Endothelial cell of umbilical vein (primary cell): ENCODE measurements at regions not wholly inside any gene's neighbourhood (a gene's known extent, or its start where the extent isn't known, plus 50 kb on each side); places are given as distances from the start of the nearest gene placed in this dataset.

Source experiments
- BruUV-seq: library from RNA; stranded (reverse); fragments of 400-500 nt; replicated peaks from 2 replicates; lab custom pipeline; 2021; lab: Mats Ljungman, UMichigan
- CTCF ChIA-PET: fragments of 300-600, 350-600 bp; sonication (Branson Sonifier 250); formaldehyde crosslinking; loops from one replicate; lab custom pipeline; 2021; ENCODE audit warnings: antibody characterized with exemption, inconsistent platforms; lab: Charles Lee
- POLR2A ChIA-PET: fragments of 300-600, 350-600 bp; sonication (Branson Sonifier 250); formaldehyde crosslinking; loops from one replicate; lab custom pipeline; 2021; ENCODE audit warnings: antibody characterized with exemption, inconsistent platforms; lab: Charles Lee
- DNase-seq: peaks from one replicate; pipeline ENCODE4 v3.0.0-alpha.2; 2011; ENCODE audit warnings: low read depth, low spot score
- FAIRE-seq: peaks from 2 replicates; lab custom pipeline; 2011; peaks lifted over from hg19 to GRCh38; lab: Jason Lieb, UNC
- H2AFZ ChIP-seq: 2 replicates; pipeline ENCODE4 v1.6.0; 2012; ENCODE audit warnings: low read depth, low read length, control low read depth, inconsistent platforms
- H3K27ac ChIP-seq: 2 replicates; pipeline ENCODE4 v1.5.1; 2011; ENCODE audit warnings: low read depth, mild to moderate bottlenecking, control low read depth, low read length, moderate library complexity; ENCODE audit not compliant: insufficient read depth
- H3K27me3 ChIP-seq, 2 experiments: 2 replicates each; pipeline versions ENCODE4 v1.6.0 to v1.6.1; 2011; ENCODE audit warnings: low read length in 2 of 2, mixed read lengths in 1 of 2; ENCODE audit not compliant: control insufficient read depth in 2 of 2, insufficient read depth in 2 of 2
- H3K36me3 ChIP-seq, 2 experiments: 2 replicates in 1 of 2; 3 replicates in 1 of 2; pipeline ENCODE4 v1.5.1; 2011; ENCODE audit warnings: low read length in 2 of 2, mild to moderate bottlenecking in 1 of 2, moderate library complexity in 1 of 2; ENCODE audit not compliant: control insufficient read depth in 2 of 2, insufficient read depth in 2 of 2; ENCODE audit errors: extremely low read depth in 1 of 2
- H3K4me1 ChIP-seq: 3 replicates; pipeline ENCODE4 v1.5.1; 2011; ENCODE audit warnings: mild to moderate bottlenecking, low read length; ENCODE audit not compliant: control insufficient read depth, insufficient read depth; ENCODE audit errors: extremely low read depth
- H3K4me2 ChIP-seq: 2 replicates; pipeline ENCODE4 v1.6.1; 2011; ENCODE audit warnings: low read length, control low read depth, mixed read lengths; ENCODE audit not compliant: insufficient read depth
- H3K4me3 ChIP-seq, 3 experiments: fragments of 200-600 bp in 1 of 3; sonication (generic), shearing (Covaris generic) in 1 of 3; replicated peaks in 1 of 3; 2 replicates each; pipeline ENCODE4 v1.5.1; 2011 to 2016; ENCODE audit warnings: control low read depth in 3 of 3, low read length in 3 of 3, mild to moderate bottlenecking in 2 of 3, inconsistent platforms in 1 of 3, low read depth in 1 of 3, moderate library complexity in 1 of 3; ENCODE audit not compliant: insufficient read depth in 1 of 3
- H3K79me2 ChIP-seq: 2 replicates; pipeline ENCODE4 v1.6.0; 2012; ENCODE audit warnings: low read length, inconsistent platforms; ENCODE audit not compliant: control insufficient read depth, insufficient read depth
- H3K9ac ChIP-seq: replicated peaks from 2 replicates; pipeline ENCODE3; 2011; ENCODE audit warnings: low read length, control low read depth; ENCODE audit not compliant: insufficient read depth; ENCODE audit errors: extremely low read depth
- H3K9me1 ChIP-seq: replicated peaks from 3 replicates; pipeline ENCODE4 v1.6.0; 2011; ENCODE audit warnings: mild to moderate bottlenecking, low read length; ENCODE audit not compliant: control insufficient read depth, insufficient read depth; ENCODE audit errors: extremely low read depth
- H3K9me3 ChIP-seq: replicated peaks from 2 replicates; pipeline ENCODE4 v1.5.1; 2012; ENCODE audit warnings: low read length, inconsistent platforms; ENCODE audit not compliant: control insufficient read depth, insufficient read depth
- H4K20me1 ChIP-seq: replicated peaks from 2 replicates; pipeline ENCODE3; 2011; ENCODE audit warnings: mild to moderate bottlenecking, low read length; ENCODE audit not compliant: control insufficient read depth, insufficient read depth; ENCODE audit errors: extremely low read depth
- CTCF ChIP-seq, 2 donors: IDR thresholded peaks; 1 replicate in 1 of 2; 2 replicates in 1 of 2; pipeline ENCODE4 v1.5.1; 2011; ENCODE audit warnings: low read length in 2 of 2, mild to moderate bottlenecking in 2 of 2, moderate library complexity in 2 of 2, control low read depth in 1 of 2, inconsistent platforms in 1 of 2, low read depth in 1 of 2; ENCODE audit not compliant: insufficient read depth in 1 of 2; ENCODE audit errors: extremely low read depth in 1 of 2
- EZH2 ChIP-seq: IDR thresholded peaks from 2 replicates; pipeline ENCODE4 v1.6.1; 2012; ENCODE audit warnings: borderline replicate concordance, low read depth, mild to moderate bottlenecking, moderate library complexity, low read length, inconsistent platforms; ENCODE audit not compliant: severe bottlenecking
- FOS ChIP-seq: IDR thresholded peaks from 2 replicates; pipeline ENCODE4 v1.6.1; 2011; ENCODE audit warnings: mild to moderate bottlenecking, low read length, moderate library complexity, borderline replicate concordance; ENCODE audit not compliant: insufficient read depth
- GATA2 ChIP-seq: IDR thresholded peaks from 2 replicates; pipeline ENCODE4 v1.7.0; 2011; ENCODE audit warnings: low read depth, mild to moderate bottlenecking, moderate library complexity, mixed read lengths, low read length; ENCODE audit not compliant: insufficient read length, insufficient read depth
- JUN ChIP-seq: IDR thresholded peaks from 2 replicates; pipeline ENCODE4 v1.6.1; 2011; ENCODE audit warnings: borderline replicate concordance, low read depth; ENCODE audit not compliant: insufficient read length, insufficient read depth
- MYC ChIP-seq: IDR thresholded peaks from one replicate; pipeline ENCODE4 v1.6.1; 2011; ENCODE audit warnings: mild to moderate bottlenecking, low read depth, low read length
- POLR2A ChIP-seq: IDR thresholded peaks from 2 replicates; pipeline ENCODE4 v1.6.1; 2012; ENCODE audit warnings: low read depth, mild to moderate bottlenecking, control low read depth, low read length
- POLR2AphosphoS5 ChIP-seq: IDR thresholded peaks from 2 replicates; pipeline ENCODE4 v1.6.1; 2012; ENCODE audit warnings: low read depth, mild to moderate bottlenecking, control low read depth, low read length, moderate library complexity; ENCODE audit not compliant: insufficient read depth
- dilution Hi-C: fragments of 300-500 bp; cut with MboI; formaldehyde crosslinking; loops from one replicate; pipeline ENCODE4 v1.15.0; 2019; ENCODE audit warnings: low sequenced_read_pairs; ENCODE audit not compliant: extremely low pct_ligation_motif_present
- intact Hi-C: fragments of 100-400 bp; cut with micrococcal nuclease; formaldehyde crosslinking; loops from one replicate; pipeline ENCODE4 v1.10.0; 2022
- TF ChIP-seq, protein P1 (sequence below): IDR thresholded peaks from 2 replicates; pipeline ENCODE4 v1.6.1; 2011; ENCODE audit not compliant: insufficient read depth, insufficient read length

DNA sequence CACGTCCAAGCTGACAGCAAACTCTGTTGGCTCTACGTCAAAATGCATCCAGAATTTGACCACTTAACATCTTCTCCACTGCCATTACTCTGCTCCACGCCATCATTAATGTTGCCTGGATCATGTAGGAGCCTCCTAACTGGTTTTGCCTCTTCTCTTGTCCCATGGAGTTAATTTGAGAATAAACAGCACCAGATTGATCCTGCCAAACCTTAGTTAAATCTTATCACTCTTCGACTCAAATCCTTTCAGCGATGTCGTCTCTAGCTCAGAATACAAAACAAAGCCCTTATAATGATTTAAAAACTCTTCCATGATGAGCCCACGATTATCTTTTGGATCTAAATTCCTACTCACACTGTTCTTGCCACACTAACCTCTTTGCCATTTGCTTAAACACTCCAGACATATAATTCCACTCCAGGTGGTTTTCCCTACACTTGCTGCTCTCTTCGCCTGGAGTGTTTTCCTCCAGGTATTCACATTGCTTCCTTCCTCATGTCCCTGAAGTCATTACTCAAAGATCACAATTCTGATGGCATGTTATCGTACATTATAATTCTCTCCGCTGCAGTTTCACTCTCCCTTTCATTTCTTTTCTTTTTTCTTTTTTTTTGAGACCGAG, 90.7 kb upstream of the KCNK2 start:
- intact Hi-C loops: loop anchor here (5.0 kb wide), 1 partner anchor 55 kb away; no protein-coding TSS in a partner anchor
- Histone ChIP-seq H3K9me1 (no peaks in the 10 kb centered on the region), H3K9me3 (no peaks in the 10 kb centered on the region), H3K36me3 (no peaks in the 10 kb centered on the region), H3K79me2 (no peaks in the 10 kb centered on the region), H3K9ac (no peak overlapping the region), H3K27ac (no peak overlapping the region), H3K27me3 (no peaks in the 10 kb centered on the region), H3K4me1 (no peaks in the 10 kb centered on the region), H3K4me2 (no peak overlapping the region), H2AFZ (no peak overlapping the region), H3K4me3 (no peak overlapping the region), H4K20me1 (no peaks in the 10 kb centered on the region)
- no TSS peak for BruUV-seq
- FAIRE-seq (no peak), DNase-seq (no peak)
- ChIA-PET POLR2A (no interaction called here), CTCF (no interaction called here)
- no peak for TF ChIP-seq POLR2A
- no peak for TF ChIP-seq MYC
- TF ChIP-seq, protein P1, sequence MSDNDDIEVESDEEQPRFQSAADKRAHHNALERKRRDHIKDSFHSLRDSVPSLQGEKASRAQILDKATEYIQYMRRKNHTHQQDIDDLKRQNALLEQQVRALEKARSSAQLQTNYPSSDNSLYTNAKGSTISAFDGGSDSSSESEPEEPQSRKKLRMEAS: no peak
- no peak for TF ChIP-seq GATA2
- TF ChIP-seq CTCF (IDR thresholded peaks at IDR 0.05; ENCODE audit: extremely low read depth in 1 of 2, insufficient read depth in 1 of 2, low read depth in 1 of 2, low read length in 2 of 2): no peak
- no peak for TF ChIP-seq FOS
- no peak for TF ChIP-seq POLR2AphosphoS5
- no peak for TF ChIP-seq EZH2
- TF ChIP-seq JUN: no peak
- dilution Hi-C loops: no loop called here
